Lower leg skin (tissue), 4 donors: ENCODE measurements at regions not wholly inside any gene's neighbourhood (a gene's known extent, or its start where the extent isn't known, plus 50 kb on each side); places are given as distances from the start of the nearest gene placed in this dataset.
"Not testable (repeated sequence)": the region's sequence is repeated elsewhere in the genome, so short reads cannot be mapped to it uniquely, and the experiment has no call there.

Source experiments
- DNase-seq, 2 donors: peaks; one replicate each; pipeline ENCODE4 v3.0.0-alpha.2; 2019; ENCODE audit warnings: low spot score in 2 of 2
- H3K4me3 ChIP-seq: fragments of 200-600 bp; sonication (generic); 2 replicates; pipeline ENCODE4 v1.5.1; 2017; ENCODE audit warnings: mild to moderate bottlenecking, low read depth; ENCODE audit not compliant: poor library complexity, severe bottlenecking
- CTCF ChIP-seq, 3 donors: fragments of 450-650 bp; IDR thresholded peaks; one replicate each; pipeline ENCODE4 v1.5.1; 2016; ENCODE audit warnings: antibody characterized with exemption in 3 of 3, mild to moderate bottlenecking in 3 of 3, moderate library complexity in 2 of 3
- POLR2A ChIP-seq, 2 donors: fragments of 450-650 bp; IDR thresholded peaks; one replicate each; pipeline ENCODE4 v1.6.1; 2016 to 2017; ENCODE audit warnings: antibody characterized with exemption in 2 of 2, mild to moderate bottlenecking in 1 of 2, moderate library complexity in 1 of 2
- WGBS, 2 donors: methylation state at CpG; one replicate each; pipeline ENCODE4 v1.1.5; 2018; 5-methylcytosine and 5-hydroxymethylcytosine counted together
- intact Hi-C: fragments of 100-400 bp; cut with DNase I; formaldehyde crosslinking; loops from one replicate; pipeline ENCODE4 v1.15.0; 2023; ENCODE audit warnings: low total_unique reads

- WGBS, 2 donors = 66 to 86% methylated on average over 4 of the region's 4 CpGs
- TF ChIP-seq CTCF (IDR thresholded peaks at IDR 0.05) (no peak), POLR2A (IDR thresholded peaks at IDR 0.05) (no peak)
- intact Hi-C loops = no loop called here
- H3K4me3 ChIP-seq = no peak overlapping the region
- no peak for DNase-seq
These were observed 249.9 kb upstream of the MKLN1 start for GRCh38 chr7:131077735-131078134.

DNA sequence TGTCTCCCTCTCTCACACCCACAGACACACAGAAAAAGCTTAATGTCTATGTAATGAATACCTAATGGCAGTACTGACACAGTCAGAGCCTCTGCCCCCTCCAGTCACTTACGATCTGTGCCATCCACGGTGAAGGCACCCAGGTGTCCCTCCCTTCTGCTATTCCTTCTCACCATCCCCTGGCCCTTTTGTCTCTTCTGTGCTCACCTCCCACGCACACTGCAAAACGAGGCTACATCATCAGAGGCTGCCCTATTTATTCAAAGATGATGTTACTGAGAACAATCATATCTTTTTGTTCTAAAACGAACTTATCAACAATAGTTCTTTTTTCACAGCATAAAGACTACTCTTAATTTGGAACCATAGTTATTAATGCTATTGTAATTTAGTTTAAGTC, 246.9 kb upstream of the MKLN1 start:
- intact Hi-C loops = no loop called here
- TF ChIP-seq POLR2A (IDR thresholded peaks at IDR 0.05) (no peak), CTCF (IDR thresholded peaks at IDR 0.05) (no peak)
- DNase-seq = no peak
- H3K4me3 ChIP-seq = no peak overlapping the region
- 79 to 80% methylated on average over 5 of the region's 5 CpGs for WGBS, 2 donors

GRCh38 chr7:131081308-131081707, 246.4 kb upstream of the MKLN1 start:
- H3K4me3 ChIP-seq = no peak overlapping the region
- intact Hi-C loops = no loop called here
- TF ChIP-seq CTCF (IDR thresholded peaks at IDR 0.05) (no peak), POLR2A (IDR thresholded peaks at IDR 0.05) (no peak)
- DNase-seq = no peak
- 100% methylated on average over 1 of the region's 1 CpG for WGBS, 2 donors

DNA sequence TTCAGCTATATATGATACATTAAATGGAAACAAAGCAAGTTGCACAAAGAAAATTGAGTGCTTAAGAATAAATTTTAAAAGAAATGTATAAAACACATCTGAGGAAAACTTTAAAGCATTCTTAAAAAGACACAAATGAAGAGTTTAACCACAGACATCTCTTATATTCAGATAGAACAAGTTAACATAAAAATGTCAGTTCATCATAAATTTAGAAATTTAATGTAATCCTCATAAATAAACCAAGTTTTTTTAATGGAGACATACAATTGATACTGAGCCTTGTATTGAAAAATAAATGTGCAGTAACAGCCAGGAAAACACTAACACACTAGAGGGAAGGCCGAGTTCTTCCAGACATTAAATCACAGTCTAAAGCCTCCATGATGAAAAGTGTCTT, 243.9 kb upstream of the MKLN1 start:
- DNase-seq = no peak
- WGBS, 2 donors = 78 to 86% methylated on average over 1 of the region's 1 CpG
- TF ChIP-seq CTCF (IDR thresholded peaks at IDR 0.05) (no peak), POLR2A (IDR thresholded peaks at IDR 0.05) (no peak)
- intact Hi-C loops = no loop called here
- H3K4me3 ChIP-seq = no peak overlapping the region

DNA sequence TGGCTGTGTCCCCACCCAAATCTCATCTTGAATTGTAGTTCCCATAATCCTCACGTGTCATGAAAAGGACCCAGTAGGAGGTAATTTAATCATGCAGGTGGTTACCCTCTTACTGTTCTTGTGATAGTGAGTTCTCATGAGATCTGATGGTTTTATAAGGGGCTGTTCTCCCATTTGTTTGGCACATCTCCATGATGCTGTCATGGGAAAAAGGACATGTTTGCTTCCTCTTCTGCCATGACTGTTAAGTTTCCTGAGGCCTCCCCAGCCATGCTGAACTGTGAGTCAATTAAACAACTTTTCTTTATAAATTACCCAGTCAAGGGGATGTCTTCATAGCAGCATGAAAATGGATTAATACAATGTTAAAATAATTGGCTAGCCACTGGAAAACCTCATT, 243.3 kb upstream of the MKLN1 start:
- DNase-seq, intact Hi-C loops, H3K4me3 ChIP-seq: not testable (repeated sequence)
- WGBS, 2 donors = 90 to 95% methylated on average over 1 of the region's 1 CpG

GRCh38 chr7:131087756-131088658, 239.7 kb upstream of the MKLN1 start:
- H3K4me3 ChIP-seq = no peak overlapping the region
- intact Hi-C loops = no loop called here
- no peak for TF ChIP-seq POLR2A (IDR thresholded peaks at IDR 0.05)
- TF ChIP-seq CTCF (IDR thresholded peaks at IDR 0.05) = no peak
- DNase-seq = no peak
- 65 to 73% methylated on average over 8 of the region's 8 CpGs for WGBS, 2 donors
